Thyroid gland (tissue), 4 donors: ENCODE measurements at regions not wholly inside any gene's neighbourhood (a gene's known extent, or its start where the extent isn't known, plus 50 kb on each side); places are given as distances from the start of the nearest gene placed in this dataset.

Experiments
- DNase-seq, 2 donors: peaks; one replicate each; pipeline ENCODE4 v3.0.0-alpha.2; 2019
- H3K27ac ChIP-seq, 3 donors: fragments of 200-600 bp; sonication (generic); 1 replicate in 2 of 3; 2 replicates in 1 of 3; pipeline ENCODE4 v1.5.1; 2016 to 2019; ENCODE audit warnings: mild to moderate bottlenecking in 1 of 3, moderate library complexity in 1 of 3
- H3K27me3 ChIP-seq: fragments of 200-600 bp; sonication (generic); one replicate; pipeline ENCODE4 v1.5.1; 2019
- H3K36me3 ChIP-seq, 2 donors: fragments of 200-600 bp; sonication (generic); one replicate each; pipeline ENCODE4 v1.5.1; 2016 to 2019
- H3K4me1 ChIP-seq, 2 donors: fragments of 200-600 bp; sonication (generic); one replicate each; pipeline ENCODE4 v1.5.1; 2017 to 2019
- H3K4me3 ChIP-seq, 3 donors: fragments of 200-600 bp; sonication (generic); replicated peaks in 1 of 3; 1 replicate in 2 of 3; 2 replicates in 1 of 3; pipeline ENCODE4 v1.5.1; 2016; ENCODE audit warnings: mild to moderate bottlenecking in 1 of 3
- H3K9me3 ChIP-seq: fragments of 200-600 bp; sonication (generic); one replicate; pipeline ENCODE4 v1.5.1; 2017
- CTCF ChIP-seq, 6 experiments: fragments of 200-600 bp in 3 of 6; fragments of 450-650 bp in 3 of 6; sonication (generic) in 3 of 6; IDR thresholded peaks; one replicate each; pipeline ENCODE4 v1.5.1; 2016 to 2019; ENCODE audit warnings: antibody characterized with exemption in 6 of 6, mild to moderate bottlenecking in 2 of 6, inconsistent platforms in 1 of 6, moderate library complexity in 1 of 6
- POLR2A ChIP-seq, 2 donors: fragments of 450-650 bp; IDR thresholded peaks; one replicate each; pipeline ENCODE4 v1.6.1; 2017; ENCODE audit warnings: antibody characterized with exemption in 2 of 2, mild to moderate bottlenecking in 2 of 2, moderate library complexity in 1 of 2
- WGBS, 2 donors: methylation state at CpG; one replicate each; pipeline ENCODE4 v1.1.5; 2017; 5-methylcytosine and 5-hydroxymethylcytosine counted together
- intact Hi-C: fragments of 100-400 bp; cut with DNase I; formaldehyde crosslinking; loops from one replicate; pipeline ENCODE4 v1.15.1; 2023

DNA sequence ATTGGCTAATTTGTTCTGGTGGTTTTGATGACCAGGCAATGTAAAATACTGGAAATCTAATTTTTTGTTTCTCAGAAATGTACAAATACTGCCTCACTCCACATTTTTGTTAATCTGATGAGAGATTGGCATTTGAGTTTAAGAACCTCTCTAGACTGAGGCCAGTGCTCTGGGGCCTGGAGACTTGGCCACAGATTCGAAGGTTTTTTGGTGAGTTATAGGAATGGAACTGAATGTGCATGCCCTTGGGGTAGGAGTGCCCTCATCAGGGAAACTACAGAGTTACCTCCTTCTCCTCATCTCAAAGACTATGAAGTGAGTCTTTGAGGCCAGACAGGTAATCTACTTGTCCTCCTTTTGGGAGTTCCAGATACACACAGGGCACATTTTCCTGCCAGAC is 347.9 kb downstream of the LTN1 start:
- Histone ChIP-seq H3K36me3 (no peaks in the 10 kb centered on the region), H3K4me1 (no peaks in the 10 kb centered on the region), H3K27me3 (no peaks in the 10 kb centered on the region), H3K27ac (no peak overlapping the region), H3K4me3 (no peak overlapping the region), H3K9me3 (no peaks in the 10 kb centered on the region)
- DNase-seq: no peak
- WGBS, 2 donors: 91 to 92% methylated on average over 1 of the region's 1 CpG
- intact Hi-C loops: no loop called here
- no peak for TF ChIP-seq CTCF (IDR thresholded peaks at IDR 0.05)
- TF ChIP-seq POLR2A (IDR thresholded peaks at IDR 0.05): no peak

DNA sequence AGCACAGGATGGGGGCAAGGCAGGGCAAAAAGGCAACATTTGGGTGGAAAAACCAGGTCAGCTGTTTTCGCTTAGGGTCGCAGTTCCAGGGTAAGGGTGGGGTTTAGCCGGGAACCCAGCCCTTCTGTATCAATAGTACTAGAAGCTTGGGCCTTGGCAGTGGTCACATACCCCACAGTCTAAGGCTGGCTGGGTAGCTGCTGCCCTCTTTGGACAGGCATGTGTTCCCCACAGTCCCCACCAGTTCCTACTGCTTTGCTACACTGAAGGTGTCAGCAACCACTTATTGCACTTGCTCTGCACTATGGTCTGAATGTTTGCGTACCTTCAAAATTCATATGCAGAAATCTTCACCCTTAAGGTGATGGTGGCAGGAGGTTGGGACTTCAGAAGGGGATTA is 349.8 kb downstream of the LTN1 start:
- 94 to 98% methylated on average over 4 of the region's 4 CpGs for WGBS, 2 donors
- H3K27ac ChIP-seq: no peak overlapping the region
- DNase-seq: no peak
- no peaks in the 10 kb centered on the region for H3K9me3 ChIP-seq
- intact Hi-C loops: no loop called here
- no peak for TF ChIP-seq POLR2A (IDR thresholded peaks at IDR 0.05)
- no peak for TF ChIP-seq CTCF (IDR thresholded peaks at IDR 0.05)
- H3K4me1 ChIP-seq: no peaks in the 10 kb centered on the region
- H3K4me3 ChIP-seq: no peak overlapping the region
- no peaks in the 10 kb centered on the region for H3K27me3 ChIP-seq
- no peaks in the 10 kb centered on the region for H3K36me3 ChIP-seq

GRCh38 chr21:28641731-28642130 is 350.9 kb downstream of the LTN1 start:
- 68 to 71% methylated on average over 1 of the region's 1 CpG for WGBS, 2 donors
- intact Hi-C loops: no loop called here
- no peak for DNase-seq

GRCh38 chr21:28640326-28640725 is 352.4 kb downstream of the LTN1 start:
- DNase-seq: no peak
- intact Hi-C loops: no loop called here
- Histone ChIP-seq H3K27ac (no peak overlapping the region), H3K9me3 (no peaks in the 10 kb centered on the region), H3K27me3 (no peaks in the 10 kb centered on the region), H3K36me3 (no peaks in the 10 kb centered on the region), H3K4me3 (no peak overlapping the region), H3K4me1 (no peaks in the 10 kb centered on the region)
- WGBS, 2 donors: 74 to 76% methylated on average over 5 of the region's 5 CpGs
- TF ChIP-seq CTCF (IDR thresholded peaks at IDR 0.05): no peak
- no peak for TF ChIP-seq POLR2A (IDR thresholded peaks at IDR 0.05)

More at GRCh38 chr21:28641731-28642130, 350.9 kb downstream of the LTN1 start:
- TF ChIP-seq CTCF (IDR thresholded peaks at IDR 0.05) (no peak), POLR2A (IDR thresholded peaks at IDR 0.05) (no peak)
- H3K27ac ChIP-seq: no peak overlapping the region
- no peaks in the 10 kb centered on the region for H3K9me3 ChIP-seq
- H3K4me1 ChIP-seq: no peaks in the 10 kb centered on the region
- H3K4me3 ChIP-seq: no peak overlapping the region
- no peaks in the 10 kb centered on the region for H3K36me3 ChIP-seq
- no peaks in the 10 kb centered on the region for H3K27me3 ChIP-seq

DNA sequence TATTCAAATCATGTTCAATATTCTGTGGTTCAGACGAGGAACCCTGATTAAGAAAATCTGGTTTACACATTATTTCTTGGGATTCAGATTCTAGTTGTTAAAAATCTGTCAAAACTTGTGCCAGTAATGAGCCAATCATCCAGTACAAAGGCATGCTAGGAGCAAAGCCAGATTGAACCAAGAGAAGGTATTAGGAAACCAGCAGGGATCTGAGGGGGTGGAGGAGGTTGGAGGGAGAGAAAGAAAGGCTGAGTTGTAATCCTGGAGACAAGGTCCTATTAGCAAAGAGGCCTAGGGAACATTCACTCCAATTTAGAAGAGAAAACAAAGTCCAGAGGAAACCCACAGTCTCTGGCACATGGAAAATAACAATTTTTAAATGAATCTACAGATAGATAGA is 352.9 kb downstream of the LTN1 start:
- no peaks in the 10 kb centered on the region for H3K4me1 ChIP-seq
- no peak overlapping the region for H3K27ac ChIP-seq
- intact Hi-C loops: no loop called here
- WGBS, 2 donors: 88 to 93% methylated on average over 1 of the region's 1 CpG
- TF ChIP-seq CTCF (IDR thresholded peaks at IDR 0.05) (no peak), POLR2A (IDR thresholded peaks at IDR 0.05) (no peak)
- H3K36me3 ChIP-seq: no peaks in the 10 kb centered on the region
- H3K4me3 ChIP-seq: no peak overlapping the region
- DNase-seq: no peak
- H3K27me3 ChIP-seq: no peaks in the 10 kb centered on the region
- H3K9me3 ChIP-seq: no peaks in the 10 kb centered on the region
